Neural cell (in vitro differentiated cells): ENCODE measurements at regions not wholly inside any gene's neighbourhood (a gene's known extent, or its start where the extent isn't known, plus 50 kb on each side); places are given as distances from the start of the nearest gene placed in this dataset.

Source experiments
- H2AFZ ChIP-seq: fragments of 200-600, 300-800 bp; sonication (generic), shearing (Covaris generic); 2 replicates; pipeline ENCODE4 v1.6.0; 2014; ENCODE audit warnings: low read depth, mild to moderate bottlenecking, antibody characterized with exemption, low read length, moderate library complexity
- H3F3A ChIP-seq: fragments of 200-600 bp; shearing (Covaris generic); 2 replicates; pipeline ENCODE4 v1.6.1; 2016; ENCODE audit warnings: mild to moderate bottlenecking, moderate library complexity, mixed read lengths, antibody characterized with exemption, low read length; ENCODE audit not compliant: insufficient read depth, poor library complexity, severe bottlenecking
- H3K27ac ChIP-seq: fragments of 200-600, 300-800 bp; sonication (generic), shearing (Covaris generic); 2 replicates; pipeline ENCODE4 v1.5.1; 2014; ENCODE audit warnings: mild to moderate bottlenecking, low read length, moderate library complexity
- H3K27me3 ChIP-seq: fragments of 300-800, 200-600 bp; sonication (generic), shearing (Covaris generic); 2 replicates; pipeline ENCODE4 v1.6.0; 2014; ENCODE audit warnings: mild to moderate bottlenecking, low read depth, low read length, moderate library complexity; ENCODE audit not compliant: insufficient read depth
- H3K36me3 ChIP-seq: fragments of 300-800, 200-600 bp; sonication (generic), shearing (Covaris generic); 2 replicates; pipeline ENCODE4 v1.5.1; 2014; ENCODE audit warnings: mild to moderate bottlenecking, antibody characterized with exemption, low read length, moderate library complexity; ENCODE audit not compliant: insufficient read depth
- H3K4me2 ChIP-seq: fragments of 300-800, 200-600 bp; sonication (generic), shearing (Covaris generic); 2 replicates; pipeline ENCODE4 v1.6.0; 2014; ENCODE audit warnings: mild to moderate bottlenecking, low read length
- H3K4me3 ChIP-seq: fragments of 300-800, 200-600 bp; sonication (generic), shearing (Covaris generic); 2 replicates; pipeline ENCODE4 v1.5.1; 2014; ENCODE audit warnings: mild to moderate bottlenecking, low read length, moderate library complexity
- H3K79me2 ChIP-seq: fragments of 200-600 bp; shearing (Covaris generic); replicated peaks from 2 replicates; pipeline ENCODE4 v1.6.0; 2014; ENCODE audit warnings: mild to moderate bottlenecking, low read length, moderate library complexity; ENCODE audit not compliant: insufficient read depth
- H3K9ac ChIP-seq: fragments of 300-800, 200-600 bp; sonication (generic), shearing (Covaris generic); 2 replicates; pipeline ENCODE4 v1.6.1; 2016; ENCODE audit warnings: mild to moderate bottlenecking, low read length, mixed read lengths
- H3K9me2 ChIP-seq: fragments of 200-600 bp; shearing (Covaris generic); 2 replicates; pipeline ENCODE4 v1.6.1; 2016; ENCODE audit warnings: mild to moderate bottlenecking, low read length, mixed read lengths; ENCODE audit not compliant: insufficient read depth
- H3K9me3 ChIP-seq: fragments of 200-600, 300-800 bp; sonication (generic), shearing (Covaris generic); 2 replicates; pipeline ENCODE4 v1.6.1; 2016; ENCODE audit warnings: mild to moderate bottlenecking, mixed run types, low read length, moderate library complexity, mixed read lengths
- H4K20me1 ChIP-seq: fragments of 200-600 bp; shearing (Covaris generic); 2 replicates; pipeline ENCODE4 v1.6.1; 2016; ENCODE audit warnings: mild to moderate bottlenecking, mixed run types; ENCODE audit not compliant: insufficient read depth
- CTCF ChIP-seq: fragments of 450-650 bp; IDR thresholded peaks from 2 replicates; pipeline ENCODE4 v1.5.1; 2014; ENCODE audit warnings: antibody characterized with exemption, mild to moderate bottlenecking, moderate library complexity; ENCODE audit not compliant: poor library complexity, severe bottlenecking
- EP300 ChIP-seq: fragments of 450-650 bp; conservative IDR thresholded peaks from 2 replicates; pipeline ENCODE4 v1.6.1; 2014; ENCODE audit warnings: antibody characterized with exemption, mild to moderate bottlenecking, moderate library complexity; ENCODE audit not compliant: poor library complexity, severe bottlenecking
- EZH2 ChIP-seq: fragments of 200-600, 300-800 bp; shearing (Covaris generic), sonication (generic); IDR thresholded peaks from 2 replicates; pipeline ENCODE4 v1.6.1; 2014; ENCODE audit warnings: antibody characterized with exemption, low read length, borderline replicate concordance, mild to moderate bottlenecking; ENCODE audit not compliant: insufficient read depth, poor library complexity, severe bottlenecking
- MXI1 ChIP-seq: fragments of 450-650 bp; conservative IDR thresholded peaks from 2 replicates; pipeline ENCODE4 v1.6.1; 2014; ENCODE audit warnings: antibody characterized with exemption, mild to moderate bottlenecking; ENCODE audit not compliant: poor library complexity, severe bottlenecking
- POLR2AphosphoS5 ChIP-seq: IDR thresholded peaks from 2 replicates; pipeline ENCODE4 v1.6.1; 2012
- RAD21 ChIP-seq: fragments of 450-650 bp; conservative IDR thresholded peaks from 2 replicates; pipeline ENCODE4 v1.6.1; 2014; ENCODE audit warnings: antibody characterized with exemption, mild to moderate bottlenecking, moderate library complexity
- REST ChIP-seq: IDR thresholded peaks from 2 replicates; pipeline ENCODE4 v1.6.1; 2012; ENCODE audit warnings: borderline replicate concordance
- SMC3 ChIP-seq: fragments of 450-650 bp; conservative IDR thresholded peaks from 2 replicates; pipeline ENCODE4 v1.6.1; 2014; ENCODE audit warnings: antibody characterized with exemption, mild to moderate bottlenecking, moderate library complexity; ENCODE audit not compliant: poor library complexity
- TAF1 ChIP-seq: IDR thresholded peaks from 2 replicates; pipeline ENCODE4 v1.6.1; 2012; ENCODE audit warnings: low read depth

DNA sequence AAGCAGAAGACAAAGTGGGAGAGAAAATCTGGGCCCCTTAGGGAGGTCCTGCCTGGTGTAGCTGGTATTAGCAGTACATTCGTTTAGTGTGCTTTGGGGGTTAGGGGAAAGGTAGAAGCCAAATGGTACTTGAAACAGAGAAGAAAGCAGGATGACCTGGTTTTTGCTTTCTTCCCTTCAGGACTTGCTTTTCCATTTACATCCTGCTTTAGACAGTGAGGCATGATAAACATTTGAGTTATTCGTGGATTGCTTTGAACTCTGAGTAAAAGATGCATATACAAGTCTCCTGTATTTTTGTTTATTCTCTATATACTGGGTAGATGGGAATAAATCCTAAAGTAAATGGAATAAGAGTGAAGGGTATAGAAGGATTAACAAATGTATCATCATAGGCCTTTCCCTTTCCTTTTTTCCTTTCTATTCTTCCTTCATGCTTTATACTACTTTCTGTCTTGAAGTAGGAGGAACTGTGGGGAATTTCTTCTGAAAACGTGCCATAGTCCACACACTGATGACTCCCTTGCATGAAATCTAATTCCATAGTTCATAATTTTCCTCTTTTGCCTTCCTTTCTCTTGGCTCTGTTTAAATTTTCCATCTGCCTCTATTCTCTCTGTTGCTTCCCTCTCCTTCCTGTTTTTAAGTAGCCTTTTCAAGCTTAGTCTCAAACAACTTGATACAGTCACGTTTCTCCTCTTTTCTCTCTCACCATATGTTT lies 139.5 kb upstream of the RBMS3 start:
- Histone ChIP-seq H3K9me3 (no peaks in the 10 kb centered on the region), H3K79me2 (no peaks in the 10 kb centered on the region), H3K4me3 (no peak overlapping the region), H3K27ac (no peak overlapping the region), H3F3A (no peaks in the 10 kb centered on the region), H4K20me1 (no peaks in the 10 kb centered on the region), H3K9me2 (no peaks in the 10 kb centered on the region), H2AFZ (no peak overlapping the region), H3K4me2 (no peak overlapping the region), H3K9ac (no peak overlapping the region), H3K36me3 (no peaks in the 10 kb centered on the region), H3K27me3 (no peaks in the 10 kb centered on the region)
- TF ChIP-seq SMC3 (no peak), TAF1 (no peak), RAD21 (no peak), EP300 (no peak), EZH2 (no peak), REST (no peak), CTCF (no peak), POLR2AphosphoS5 (no peak), MXI1 (no peak)

DNA sequence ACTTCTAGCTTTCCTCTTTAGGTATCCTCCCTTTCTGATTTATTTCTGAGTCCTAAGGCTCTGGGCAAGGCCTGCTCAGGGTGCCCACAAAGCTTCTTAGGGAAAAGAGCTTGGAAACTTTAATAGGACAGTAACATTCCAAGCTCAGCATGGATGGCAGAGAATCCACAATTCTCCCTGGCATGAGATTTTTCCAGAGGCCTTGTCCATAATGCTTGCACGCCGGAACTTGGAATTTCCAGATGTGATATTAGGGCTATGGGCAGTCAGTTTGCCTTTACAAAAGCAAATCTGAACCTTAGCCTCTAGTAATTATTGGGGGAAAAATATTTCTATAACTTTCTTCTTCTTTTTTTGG lies 139.0 kb upstream of the RBMS3 start:
- Histone ChIP-seq H3K27ac (no peak overlapping the region), H3K9me2 (no peaks in the 10 kb centered on the region), H2AFZ (no peak overlapping the region), H3K9ac (no peak overlapping the region), H3F3A (no peaks in the 10 kb centered on the region), H3K9me3 (no peaks in the 10 kb centered on the region), H4K20me1 (no peaks in the 10 kb centered on the region), H3K4me3 (no peak overlapping the region), H3K79me2 (no peaks in the 10 kb centered on the region), H3K27me3 (no peaks in the 10 kb centered on the region), H3K4me2 (no peak overlapping the region), H3K36me3 (no peaks in the 10 kb centered on the region)
- no peak for TF ChIP-seq TAF1
- TF ChIP-seq RAD21: no peak
- no peak for TF ChIP-seq REST
- TF ChIP-seq POLR2AphosphoS5: no peak
- TF ChIP-seq CTCF: no peak
- no peak for TF ChIP-seq SMC3
- TF ChIP-seq EP300: no peak
- TF ChIP-seq MXI1: no peak
- no peak for TF ChIP-seq EZH2
